CD14-positive monocyte (primary cell): ENCODE measurements at regions not wholly inside any gene's neighbourhood (a gene's known extent, or its start where the extent isn't known, plus 50 kb on each side); places are given as distances from the start of the nearest gene placed in this dataset.

ENCODE experiments used
- DNase-seq, 3 donors: peaks; one replicate each; pipeline ENCODE4 v3.0.0-alpha.2; 2011 to 2022
- H2AFZ ChIP-seq: 2 replicates; pipeline ENCODE4 v1.6.0; 2012; ENCODE audit warnings: mild to moderate bottlenecking, low read depth, low read length, inconsistent platforms; ENCODE audit not compliant: insufficient read depth, poor library complexity, severe bottlenecking
- H3K27ac ChIP-seq, 2 donors: 1 replicate in 1 of 2; 2 replicates in 1 of 2; pipeline ENCODE4 v1.5.1; 2012 to 2013; ENCODE audit warnings: low read length in 2 of 2, control low read depth in 1 of 2, inconsistent platforms in 1 of 2, low read depth in 1 of 2, mild to moderate bottlenecking in 1 of 2
- H3K27me3 ChIP-seq, 2 donors: one replicate each; pipeline versions ENCODE4 v1.6.0 to v1.6.1; 2011 to 2013; ENCODE audit warnings: low read length in 2 of 2; ENCODE audit not compliant: control insufficient read depth in 2 of 2, insufficient read depth in 2 of 2
- H3K36me3 ChIP-seq, 2 donors: replicated peaks in 1 of 2; 1 replicate in 1 of 2; 2 replicates in 1 of 2; pipeline versions ENCODE4 v1.5.1 to v1.6.1; 2012 to 2013; ENCODE audit warnings: low read length in 2 of 2, control low read depth in 1 of 2, inconsistent platforms in 1 of 2, mild to moderate bottlenecking in 1 of 2; ENCODE audit not compliant: insufficient read depth in 2 of 2, control insufficient read depth in 1 of 2
- H3K4me1 ChIP-seq, 2 donors: 1 replicate in 1 of 2; 2 replicates in 1 of 2; pipeline versions ENCODE4 v1.5.1 to v1.6.1; 2012 to 2013; ENCODE audit warnings: low read length in 2 of 2, control low read depth in 1 of 2, inconsistent platforms in 1 of 2, mild to moderate bottlenecking in 1 of 2, moderate library complexity in 1 of 2; ENCODE audit not compliant: insufficient read depth in 2 of 2, control insufficient read depth in 1 of 2
- H3K4me2 ChIP-seq: replicated peaks from 2 replicates; pipeline ENCODE3; 2012; ENCODE audit warnings: low read length, moderate library complexity, mild to moderate bottlenecking; ENCODE audit not compliant: poor library complexity, severe bottlenecking; ENCODE audit errors: extremely low read depth
- H3K4me3 ChIP-seq, 3 experiments: fragments of 200-600 bp in 1 of 3; sonication (generic) in 1 of 3; replicated peaks in 1 of 3; 1 replicate in 2 of 3; 2 replicates in 1 of 3; pipeline ENCODE4 v1.5.1; 2011 to 2013; ENCODE audit warnings: low read length in 3 of 3, mild to moderate bottlenecking in 3 of 3, control low read depth in 2 of 3, low read depth in 2 of 3, inconsistent platforms in 1 of 3, moderate library complexity in 1 of 3
- H3K79me2 ChIP-seq: 2 replicates; pipeline ENCODE4 v1.6.0; 2012; ENCODE audit warnings: mild to moderate bottlenecking, control low read depth, inconsistent platforms, low read length, moderate library complexity; ENCODE audit not compliant: insufficient read depth
- H3K9ac ChIP-seq: 2 replicates; pipeline ENCODE4 v1.6.0; 2017; ENCODE audit warnings: low read length, mild to moderate bottlenecking; ENCODE audit not compliant: insufficient read depth, poor library complexity, severe bottlenecking
- H3K9me3 ChIP-seq, 2 donors: replicated peaks in 1 of 2; 1 replicate in 1 of 2; 2 replicates in 1 of 2; pipeline versions ENCODE4 v1.5.1 to v1.6.1; 2012 to 2013; ENCODE audit warnings: low read length in 2 of 2, control low read depth in 1 of 2; ENCODE audit not compliant: control insufficient read depth in 1 of 2, insufficient read depth in 1 of 2
- H4K20me1 ChIP-seq: 2 replicates; pipeline ENCODE4 v1.6.0; 2012; ENCODE audit warnings: mild to moderate bottlenecking, low read length, control low read depth, moderate library complexity; ENCODE audit not compliant: insufficient read depth
- H3K27ac Mint-ChIP-seq, 7 donors: one replicate each; pipeline ENCODE4 v1.8.0; 2020; ENCODE audit warnings: mild to moderate bottlenecking in 7 of 7, mixed read lengths in 7 of 7, moderate library complexity in 6 of 7, inconsistent platforms in 2 of 7
- H3K27me3 Mint-ChIP-seq, 3 donors: one replicate each; pipeline ENCODE4 v1.8.0; 2021 to 2022; ENCODE audit warnings: low read depth in 3 of 3, mild to moderate bottlenecking in 3 of 3, mixed read lengths in 3 of 3, moderate library complexity in 3 of 3, inconsistent platforms in 1 of 3
- H3K36me3 Mint-ChIP-seq, 2 donors: one replicate each; pipeline ENCODE4 v1.8.0; 2020; ENCODE audit warnings: mixed read lengths in 2 of 2, inconsistent platforms in 1 of 2, mild to moderate bottlenecking in 1 of 2
- H3K4me1 Mint-ChIP-seq: one replicate; pipeline ENCODE4 v1.8.0; 2020; ENCODE audit warnings: mild to moderate bottlenecking, mixed read lengths
- H3K4me3 Mint-ChIP-seq, 2 donors: one replicate each; pipeline ENCODE4 v1.8.0; 2020; ENCODE audit warnings: mild to moderate bottlenecking in 2 of 2, mixed read lengths in 2 of 2, moderate library complexity in 1 of 2
- H3K9me3 Mint-ChIP-seq, 7 donors: one replicate each; pipeline ENCODE4 v1.8.0; 2020 to 2022; ENCODE audit warnings: mixed read lengths in 7 of 7, mild to moderate bottlenecking in 6 of 7, moderate library complexity in 6 of 7, inconsistent platforms in 2 of 7
- WGBS: methylation state at CpG from one replicate; pipeline ENCODE4 v1.1.5; 2013; ENCODE audit warnings: missing lambda C conversion rate; ENCODE audit not compliant: insufficient coverage; 5-methylcytosine and 5-hydroxymethylcytosine counted together
- intact Hi-C, 2 donors: fragments of 100-400 bp; cut with micrococcal nuclease; formaldehyde crosslinking; loops; one replicate each; pipeline versions ENCODE4 v1.15.0 to v1.15.1; 2023
- TF ChIP-seq, protein P1 (sequence below): fragments of 200-600 bp; IDR thresholded peaks from one replicate; pipeline ENCODE4 v1.8.0; 2022; ENCODE audit warnings: antibody characterized with exemption, mild to moderate bottlenecking

DNA sequence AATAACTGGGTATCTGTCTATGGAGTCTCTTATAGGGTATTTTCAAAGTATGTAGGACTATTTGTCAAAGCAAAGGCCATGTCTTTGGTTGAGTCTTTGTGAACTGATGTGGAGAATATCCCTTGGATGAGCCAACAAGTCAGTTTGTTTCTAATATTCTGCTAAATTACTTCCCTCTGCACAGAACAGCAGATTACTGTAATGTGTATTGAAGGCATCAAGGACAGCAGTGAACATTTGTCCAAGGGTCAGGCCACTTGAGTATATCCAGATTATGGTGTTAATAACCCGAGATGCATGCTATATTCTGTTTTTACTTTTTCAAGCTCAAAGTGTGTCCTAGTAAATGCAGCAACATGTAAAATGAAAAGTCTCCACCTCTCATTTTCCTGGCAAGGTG, 144.2 kb upstream of the GLI3 start:
- intact Hi-C loops = no loop called here
- H3K27ac Mint-ChIP-seq = no peak overlapping the region
- WGBS = no CpG with 5 or more reads among the region's 1 CpG
- Histone ChIP-seq H2AFZ (no peak overlapping the region), H3K4me3 (no peak overlapping the region), H3K79me2 (no peaks in the 10 kb centered on the region), H3K4me2 (no peak overlapping the region), H3K27ac (no peak overlapping the region), H3K36me3 (no peaks in the 10 kb centered on the region), H3K9me3 (no peaks in the 10 kb centered on the region), H3K9ac (no peak overlapping the region), H3K27me3 (no peaks in the 10 kb centered on the region), H4K20me1 (no peaks in the 10 kb centered on the region), H3K4me1 (no peaks in the 10 kb centered on the region)
- H3K27me3 Mint-ChIP-seq = peaks cover 0 to 4% (median 0%) of the 10 kb centered on the region in 3 donors
- DNase-seq = no peak
- H3K9me3 Mint-ChIP-seq = no peaks in the 10 kb centered on the region
- H3K36me3 Mint-ChIP-seq = no peaks in the 10 kb centered on the region
- no peaks in the 10 kb centered on the region for H3K4me1 Mint-ChIP-seq
- no peak overlapping the region for H3K4me3 Mint-ChIP-seq
- TF ChIP-seq, protein P1, sequence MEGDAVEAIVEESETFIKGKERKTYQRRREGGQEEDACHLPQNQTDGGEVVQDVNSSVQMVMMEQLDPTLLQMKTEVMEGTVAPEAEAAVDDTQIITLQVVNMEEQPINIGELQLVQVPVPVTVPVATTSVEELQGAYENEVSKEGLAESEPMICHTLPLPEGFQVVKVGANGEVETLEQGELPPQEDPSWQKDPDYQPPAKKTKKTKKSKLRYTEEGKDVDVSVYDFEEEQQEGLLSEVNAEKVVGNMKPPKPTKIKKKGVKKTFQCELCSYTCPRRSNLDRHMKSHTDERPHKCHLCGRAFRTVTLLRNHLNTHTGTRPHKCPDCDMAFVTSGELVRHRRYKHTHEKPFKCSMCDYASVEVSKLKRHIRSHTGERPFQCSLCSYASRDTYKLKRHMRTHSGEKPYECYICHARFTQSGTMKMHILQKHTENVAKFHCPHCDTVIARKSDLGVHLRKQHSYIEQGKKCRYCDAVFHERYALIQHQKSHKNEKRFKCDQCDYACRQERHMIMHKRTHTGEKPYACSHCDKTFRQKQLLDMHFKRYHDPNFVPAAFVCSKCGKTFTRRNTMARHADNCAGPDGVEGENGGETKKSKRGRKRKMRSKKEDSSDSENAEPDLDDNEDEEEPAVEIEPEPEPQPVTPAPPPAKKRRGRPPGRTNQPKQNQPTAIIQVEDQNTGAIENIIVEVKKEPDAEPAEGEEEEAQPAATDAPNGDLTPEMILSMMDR = no peak

DNA sequence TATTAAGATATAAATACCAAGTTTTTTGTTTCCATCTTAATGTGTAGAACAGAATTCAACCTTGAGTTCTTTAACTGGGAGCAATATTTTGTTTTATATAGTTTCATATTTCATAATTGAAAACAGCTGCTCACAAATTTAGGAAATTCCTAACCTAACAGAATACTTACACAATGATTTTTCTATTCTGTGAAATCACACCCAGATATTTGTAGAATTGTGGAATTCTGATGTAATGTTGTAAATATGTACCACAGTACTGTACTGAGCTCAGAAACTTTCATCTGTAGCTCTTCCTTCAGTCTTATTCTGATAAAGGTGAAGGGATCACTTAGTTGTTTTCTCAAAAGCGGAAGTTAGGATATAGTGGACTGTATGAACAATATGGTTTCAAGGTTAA, 143.4 kb upstream of the GLI3 start:
- DNase-seq = no peak
- no CpG with 5 or more reads among the region's 1 CpG for WGBS
- H3K27ac Mint-ChIP-seq = no peak overlapping the region
- no peaks in the 10 kb centered on the region for H3K4me1 Mint-ChIP-seq
- Histone ChIP-seq H3K79me2 (no peaks in the 10 kb centered on the region), H3K9me3 (no peaks in the 10 kb centered on the region), H2AFZ (no peak overlapping the region), H3K4me1 (no peaks in the 10 kb centered on the region), H3K27ac (no peak overlapping the region), H4K20me1 (no peaks in the 10 kb centered on the region), H3K4me3 (no peak overlapping the region), H3K4me2 (no peak overlapping the region), H3K36me3 (no peaks in the 10 kb centered on the region), H3K9ac (no peak overlapping the region), H3K27me3 (no peaks in the 10 kb centered on the region)
- H3K27me3 Mint-ChIP-seq = peaks cover 0 to 4% (median 0%) of the 10 kb centered on the region in 3 donors
- intact Hi-C loops = no loop called here
- no peaks in the 10 kb centered on the region for H3K36me3 Mint-ChIP-seq
- H3K9me3 Mint-ChIP-seq = no peaks in the 10 kb centered on the region
- TF ChIP-seq, protein P1 = no peak
- H3K4me3 Mint-ChIP-seq = no peak overlapping the region
